ENCODE measurements at regions not wholly inside any gene's neighbourhood (a gene's known extent, or its start where the extent isn't known, plus 50 kb on each side); places are given as distances from the start of the nearest gene placed in this dataset.
A peak's percentile ranks its signal among the peaks of the same experiment; 100 is the strongest.

- Mint-ChIP-seq H3K36me3 (ENCODE audit: insufficient read depth in 1 of 3, low read depth in 3 of 3) (no peaks in the 10 kb centered on the region), H3K4me3 (no peak overlapping the region), H3K27me3 (ENCODE audit: low read depth) (no peaks in the 10 kb centered on the region; the same call in 1 of the 2 replicates), H3K4me1 (peaks cover 4 to 11% of the 10 kb centered on the region in 2 experiments), H3K9me3 (no peaks in the 10 kb centered on the region), H3K27ac (peak overlapping the region in 1 of 3 experiments; percentile 28; a peak in 2 of 7 replicates)
- H3K27me3 ChIP-seq (ENCODE audit: insufficient read depth, low read length): no peaks in the 10 kb centered on the region
- WGBS (ENCODE audit: extremely low coverage, insufficient read length, low lambda C conversion rate): no CpG with 5 or more reads among the region's 4 CpGs
- no peak overlapping the region for H2BK12ac ChIP-seq (ENCODE audit: insufficient read length, low read depth, low read length)
- no peak overlapping the region for H4K91ac ChIP-seq (ENCODE audit: insufficient read length, low read depth, low read length)
- no peak overlapping the region for H3T11ph ChIP-seq (ENCODE audit: low read length)
- no peak overlapping the region for H3K14ac ChIP-seq (ENCODE audit: insufficient read depth, low read length)
- no peaks in the 10 kb centered on the region for H3K4me1 ChIP-seq (ENCODE audit: insufficient read depth, low read length)
- no peaks in the 10 kb centered on the region for H4K20me1 ChIP-seq (ENCODE audit: control insufficient read depth, insufficient read depth, insufficient read length)
- H2BK120ac ChIP-seq (ENCODE audit: low read depth, low read length, poor library complexity, severe bottlenecking): no peak overlapping the region
- no peaks in the 10 kb centered on the region for H3K79me2 ChIP-seq (ENCODE audit: insufficient read depth, low read length)
- no peaks in the 10 kb centered on the region for H3K23me2 ChIP-seq (ENCODE audit: insufficient read length, low read depth, low read length, poor library complexity, severe bottlenecking)
- H3K4ac ChIP-seq (ENCODE audit: low read depth, low read length): no peak overlapping the region
- H3K4me2 ChIP-seq (ENCODE audit: insufficient read depth, insufficient read length, low read length): no peak overlapping the region
- TF ChIP-seq, protein P1, sequence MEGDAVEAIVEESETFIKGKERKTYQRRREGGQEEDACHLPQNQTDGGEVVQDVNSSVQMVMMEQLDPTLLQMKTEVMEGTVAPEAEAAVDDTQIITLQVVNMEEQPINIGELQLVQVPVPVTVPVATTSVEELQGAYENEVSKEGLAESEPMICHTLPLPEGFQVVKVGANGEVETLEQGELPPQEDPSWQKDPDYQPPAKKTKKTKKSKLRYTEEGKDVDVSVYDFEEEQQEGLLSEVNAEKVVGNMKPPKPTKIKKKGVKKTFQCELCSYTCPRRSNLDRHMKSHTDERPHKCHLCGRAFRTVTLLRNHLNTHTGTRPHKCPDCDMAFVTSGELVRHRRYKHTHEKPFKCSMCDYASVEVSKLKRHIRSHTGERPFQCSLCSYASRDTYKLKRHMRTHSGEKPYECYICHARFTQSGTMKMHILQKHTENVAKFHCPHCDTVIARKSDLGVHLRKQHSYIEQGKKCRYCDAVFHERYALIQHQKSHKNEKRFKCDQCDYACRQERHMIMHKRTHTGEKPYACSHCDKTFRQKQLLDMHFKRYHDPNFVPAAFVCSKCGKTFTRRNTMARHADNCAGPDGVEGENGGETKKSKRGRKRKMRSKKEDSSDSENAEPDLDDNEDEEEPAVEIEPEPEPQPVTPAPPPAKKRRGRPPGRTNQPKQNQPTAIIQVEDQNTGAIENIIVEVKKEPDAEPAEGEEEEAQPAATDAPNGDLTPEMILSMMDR (conservative IDR thresholded peaks at IDR 0.05): no peak
- no peak overlapping the region for H2BK15ac ChIP-seq (ENCODE audit: low read depth, low read length)
- no peak overlapping the region for H2AK5ac ChIP-seq (ENCODE audit: insufficient read length, low read length)
- H3K18ac ChIP-seq (ENCODE audit: insufficient read length, low read depth, low read length): no peak overlapping the region
- H4K8ac ChIP-seq (replicated peaks; ENCODE audit: insufficient read length, low read depth, low read length): no peak overlapping the region
- H3K56ac ChIP-seq (ENCODE audit: insufficient read length, low read depth, low read length): no peak overlapping the region
- H3K27ac ChIP-seq (ENCODE audit: insufficient read length, low read depth, low read length): no peak overlapping the region
- H2BK20ac ChIP-seq (ENCODE audit: low read depth, low read length, poor library complexity, severe bottlenecking): no peak overlapping the region
- DNase-seq: no peak
- H3K9ac ChIP-seq (ENCODE audit: extremely low read depth, insufficient read length, low read length): no peak overlapping the region
- no peak overlapping the region for H4K5ac ChIP-seq (ENCODE audit: insufficient read length, low read depth, low read length)
- H3K23ac ChIP-seq (ENCODE audit: insufficient read length, low read depth, low read length): no peak overlapping the region
- H2BK5ac ChIP-seq (ENCODE audit: insufficient read length, low read length): no peak overlapping the region
- H2AFZ ChIP-seq (ENCODE audit: low read length): no peak overlapping the region
- no peaks in the 10 kb centered on the region for H3K79me1 ChIP-seq (ENCODE audit: insufficient read depth, low read depth, low read length, poor library complexity, severe bottlenecking)
- H3K9me3 ChIP-seq (ENCODE audit: control insufficient read depth, low read depth, low read length): no peaks in the 10 kb centered on the region
These were observed 59.6 kb upstream of the ST6GALNAC5 start for GRCh38 chr1:76807543-76808260.
